WTC11 (cell line): ENCODE measurements at regions not wholly inside any gene's neighbourhood (a gene's known extent, or its start where the extent isn't known, plus 50 kb on each side); places are given as distances from the start of the nearest gene placed in this dataset.

Experiments
- ATAC-seq: fragments of 200-7000 bp; cut with Tn5 transposase; 2 replicates; pipeline ENCODE4 v1.10.0; 2021; ENCODE audit warnings: mild to moderate bottlenecking, moderate library complexity
- CTCF ChIA-PET: fragments of 300-600 bp; sonication (Branson Sonifier 250); formaldehyde crosslinking; loops from one replicate; lab custom pipeline; 2021; ENCODE audit warnings: antibody characterized with exemption; lab: Charles Lee
- POLR2A ChIA-PET: fragments of 350-600 bp; sonication (Branson Sonifier 250); formaldehyde crosslinking; loops from one replicate; lab custom pipeline; 2021; ENCODE audit warnings: antibody characterized with exemption; lab: Charles Lee
- DNase-seq: peaks from one replicate; pipeline ENCODE4 v3.0.0; 2021; ENCODE audit warnings: low spot score
- H3K27ac Mint-ChIP-seq: 2 replicates; pipeline ENCODE4 v1.8.0; 2021; ENCODE audit warnings: mixed read lengths
- H3K27me3 Mint-ChIP-seq: 2 replicates; pipeline ENCODE4 v1.8.0; 2021; ENCODE audit warnings: low read depth, mild to moderate bottlenecking, moderate library complexity, mixed read lengths
- H3K36me3 Mint-ChIP-seq: 2 replicates; pipeline ENCODE4 v1.8.0; 2021; ENCODE audit warnings: mixed read lengths
- H3K4me1 Mint-ChIP-seq: 2 replicates; pipeline ENCODE4 v1.8.0; 2022; ENCODE audit warnings: mixed read lengths
- H3K4me3 Mint-ChIP-seq: 2 replicates; pipeline ENCODE4 v1.8.0; 2021; ENCODE audit warnings: mild to moderate bottlenecking, moderate library complexity, mixed read lengths
- H3K9me3 Mint-ChIP-seq: 2 replicates; pipeline ENCODE4 v1.8.0; 2021; ENCODE audit warnings: mixed read lengths
- ATF1 ChIP-seq: sonication (generic); formaldehyde crosslinking; IDR thresholded peaks from 2 replicates; pipeline ENCODE4 v1.8.1; 2023; ENCODE audit warnings: mild to moderate bottlenecking, moderate library complexity, missing genetic modification reagents
- CREM ChIP-seq: sonication (generic); formaldehyde crosslinking; IDR thresholded peaks from 2 replicates; pipeline ENCODE4 v1.8.1; 2022; ENCODE audit warnings: mild to moderate bottlenecking, missing genetic modification reagents, moderate library complexity
- GABPB1 ChIP-seq: sonication (generic); formaldehyde crosslinking; IDR thresholded peaks from 2 replicates; pipeline ENCODE4 v1.8.1; 2023; ENCODE audit warnings: mild to moderate bottlenecking, missing genetic modification reagents
- GRHL2 ChIP-seq: fragments of 250-450 bp; sonication (Bioruptor Pico); IDR thresholded peaks from 2 replicates; pipeline ENCODE4 v1.8.0; 2022; ENCODE audit warnings: mild to moderate bottlenecking, moderate library complexity; ENCODE audit not compliant: insufficient replicate concordance, severe bottlenecking
- GTF2I ChIP-seq: fragments of 250-450 bp; sonication (Bioruptor Pico); conservative IDR thresholded peaks from 2 replicates; pipeline ENCODE4 v1.4.0; 2021; ENCODE audit warnings: mild to moderate bottlenecking
- IRF2 ChIP-seq: sonication (generic); formaldehyde crosslinking; IDR thresholded peaks from 2 replicates; pipeline ENCODE4 v1.8.0; 2022; ENCODE audit warnings: low read depth, missing genetic modification reagents, borderline replicate concordance
- KAT7 ChIP-seq: sonication (generic); formaldehyde crosslinking; IDR thresholded peaks from 2 replicates; pipeline ENCODE4 v1.8.1; 2023; ENCODE audit warnings: missing genetic modification reagents, mild to moderate bottlenecking, borderline replicate concordance
- SOX15 ChIP-seq: fragments of 250-450 bp; sonication (Bioruptor Pico); IDR thresholded peaks from 2 replicates; pipeline ENCODE4 v1.9.0; 2021; ENCODE audit warnings: mild to moderate bottlenecking
- TP53 ChIP-seq: sonication (generic); formaldehyde crosslinking; IDR thresholded peaks from 2 replicates; pipeline ENCODE4 v1.8.1; 2023; ENCODE audit warnings: mild to moderate bottlenecking, missing genetic modification reagents
- ZBTB21 ChIP-seq: sonication (generic); formaldehyde crosslinking; IDR thresholded peaks from 2 replicates; pipeline ENCODE4 v1.8.1; 2023; ENCODE audit warnings: mild to moderate bottlenecking, missing genetic modification reagents, borderline replicate concordance
- ZNF317 ChIP-seq: sonication (generic); formaldehyde crosslinking; IDR thresholded peaks from 2 replicates; pipeline ENCODE4 v1.8.1; 2023; ENCODE audit warnings: low read depth, mild to moderate bottlenecking, moderate library complexity, missing genetic modification reagents, borderline replicate concordance
- ZNF416 ChIP-seq: fragments of 250-450 bp; sonication (Bioruptor Pico); IDR thresholded peaks from 2 replicates; pipeline ENCODE4 v1.9.0; 2021; ENCODE audit warnings: mild to moderate bottlenecking, inconsistent platforms
- ZNF423 ChIP-seq: fragments of 250-450 bp; sonication (Bioruptor Pico); IDR thresholded peaks from 2 replicates; pipeline ENCODE4 v2.1.2; 2022; ENCODE audit warnings: mild to moderate bottlenecking, moderate library complexity
- TF ChIP-seq, protein P1 (sequence below): fragments of 250-450 bp; sonication (Bioruptor Pico); IDR thresholded peaks from 2 replicates; pipeline ENCODE4 v1.8.0; 2021; ENCODE audit warnings: mild to moderate bottlenecking
- TF ChIP-seq, protein P2 (sequence below): sonication (generic); formaldehyde crosslinking; IDR thresholded peaks from 2 replicates; pipeline ENCODE4 v1.8.1; 2023; ENCODE audit warnings: mild to moderate bottlenecking, missing genetic modification reagents, moderate library complexity
- TF ChIP-seq, protein P3 (sequence below): sonication (generic); formaldehyde crosslinking; IDR thresholded peaks from 2 replicates; pipeline ENCODE4 v1.8.0; 2022; ENCODE audit warnings: mild to moderate bottlenecking, missing genetic modification reagents
- TF ChIP-seq, protein P4 (sequence below): sonication (generic); formaldehyde crosslinking; IDR thresholded peaks from 2 replicates; pipeline ENCODE4 v1.8.1; 2022; ENCODE audit warnings: low read depth, mild to moderate bottlenecking, moderate library complexity, missing genetic modification reagents, borderline replicate concordance
- TF ChIP-seq, protein P5 (sequence below): sonication (generic); formaldehyde crosslinking; IDR thresholded peaks from 2 replicates; pipeline ENCODE4 v1.8.0; 2022; ENCODE audit warnings: mild to moderate bottlenecking, missing genetic modification reagents
- TF ChIP-seq, protein P6 (sequence below): sonication (generic); formaldehyde crosslinking; IDR thresholded peaks from 2 replicates; pipeline ENCODE4 v1.8.0; 2022; ENCODE audit warnings: mild to moderate bottlenecking, missing genetic modification reagents
- TF ChIP-seq, protein P7 (sequence below): fragments of 200-600 bp; IDR thresholded peaks from 2 replicates; pipeline ENCODE4 v1.8.0; 2022; ENCODE audit warnings: antibody characterized with exemption

DNA sequence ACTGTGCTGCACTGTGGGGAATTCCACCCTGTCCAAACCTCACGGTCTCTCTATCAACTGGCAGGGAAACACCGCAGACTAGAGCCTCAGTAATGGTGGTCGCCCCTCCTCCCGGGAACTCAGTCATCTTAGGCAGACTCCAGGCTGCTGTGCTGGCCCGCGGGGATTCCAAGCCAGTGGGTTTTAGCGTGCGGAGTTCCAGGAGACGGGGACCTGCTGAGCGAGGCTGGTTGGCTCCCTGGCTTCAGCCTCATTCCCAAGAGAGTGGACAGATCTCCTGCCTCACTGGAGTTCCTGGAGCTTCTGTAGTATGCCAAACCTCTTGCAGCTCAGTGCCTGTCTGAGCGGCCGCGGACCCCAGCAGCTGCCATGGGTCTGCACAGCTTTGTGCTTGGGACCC is 455.6 kb downstream of the CCDC91 start (continued):
- TF ChIP-seq, protein P1, sequence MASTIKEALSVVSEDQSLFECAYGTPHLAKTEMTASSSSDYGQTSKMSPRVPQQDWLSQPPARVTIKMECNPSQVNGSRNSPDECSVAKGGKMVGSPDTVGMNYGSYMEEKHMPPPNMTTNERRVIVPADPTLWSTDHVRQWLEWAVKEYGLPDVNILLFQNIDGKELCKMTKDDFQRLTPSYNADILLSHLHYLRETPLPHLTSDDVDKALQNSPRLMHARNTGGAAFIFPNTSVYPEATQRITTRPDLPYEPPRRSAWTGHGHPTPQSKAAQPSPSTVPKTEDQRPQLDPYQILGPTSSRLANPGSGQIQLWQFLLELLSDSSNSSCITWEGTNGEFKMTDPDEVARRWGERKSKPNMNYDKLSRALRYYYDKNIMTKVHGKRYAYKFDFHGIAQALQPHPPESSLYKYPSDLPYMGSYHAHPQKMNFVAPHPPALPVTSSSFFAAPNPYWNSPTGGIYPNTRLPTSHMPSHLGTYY (CRISPR knock-in tag): no peak
- TF ChIP-seq SOX15 (CRISPR knock-in tag) (no peak), GRHL2 (CRISPR knock-in tag) (no peak)
- TF ChIP-seq, all 79 proteins: peak for 0

DNA sequence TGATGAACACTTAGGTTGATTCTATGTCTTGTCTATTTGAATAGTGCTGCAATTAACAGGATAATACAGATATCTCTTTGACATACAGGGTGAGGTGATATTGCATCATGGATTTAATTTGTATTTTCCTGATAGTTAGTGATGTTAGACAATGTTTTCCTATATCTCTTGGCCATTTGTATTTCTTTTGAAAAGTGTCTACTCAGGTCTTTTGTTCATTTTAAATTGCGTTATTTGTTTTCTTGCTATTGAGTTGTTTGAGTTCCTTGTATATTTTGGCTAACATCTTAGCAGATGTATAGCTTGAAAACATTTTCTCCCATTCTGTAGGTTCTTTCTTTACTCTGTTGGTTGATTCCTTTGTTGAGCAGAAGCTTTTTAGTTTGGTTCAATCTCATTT is 460.6 kb downstream of the CCDC91 start:
- H3K27ac Mint-ChIP-seq: no peak overlapping the region
- no peak overlapping the region for H3K4me3 Mint-ChIP-seq
- no peak for ATAC-seq
- H3K27me3 Mint-ChIP-seq: no peaks in the 10 kb centered on the region
- peaks cover 10% of the 10 kb centered on the region for H3K4me1 Mint-ChIP-seq
- peaks cover 15% of the 10 kb centered on the region for H3K9me3 Mint-ChIP-seq
- ChIA-PET CTCF (no interaction called here), POLR2A (no interaction called here)
- TF ChIP-seq, protein P1 (CRISPR knock-in tag): no peak
- TF ChIP-seq CREM (CRISPR knock-in tag) (no peak), ATF1 (CRISPR knock-in tag) (no peak), ZNF416 (CRISPR knock-in tag) (no peak), GTF2I (no peak), KAT7 (CRISPR knock-in tag) (no peak), TP53 (CRISPR knock-in tag) (no peak), GABPB1 (CRISPR knock-in tag) (no peak), ZNF423 (no peak), ZBTB21 (CRISPR knock-in tag) (no peak), IRF2 (CRISPR knock-in tag) (no peak), ZNF317 (CRISPR knock-in tag) (no peak)
- TF ChIP-seq, protein P2, sequence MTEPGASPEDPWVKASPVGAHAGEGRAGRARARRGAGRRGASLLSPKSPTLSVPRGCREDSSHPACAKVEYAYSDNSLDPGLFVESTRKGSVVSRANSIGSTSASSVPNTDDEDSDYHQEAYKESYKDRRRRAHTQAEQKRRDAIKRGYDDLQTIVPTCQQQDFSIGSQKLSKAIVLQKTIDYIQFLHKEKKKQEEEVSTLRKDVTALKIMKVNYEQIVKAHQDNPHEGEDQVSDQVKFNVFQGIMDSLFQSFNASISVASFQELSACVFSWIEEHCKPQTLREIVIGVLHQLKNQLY: no peak
- TF ChIP-seq, protein P3, sequence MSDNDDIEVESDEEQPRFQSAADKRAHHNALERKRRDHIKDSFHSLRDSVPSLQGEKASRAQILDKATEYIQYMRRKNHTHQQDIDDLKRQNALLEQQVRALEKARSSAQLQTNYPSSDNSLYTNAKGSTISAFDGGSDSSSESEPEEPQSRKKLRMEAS (CRISPR knock-in tag): no peak
- TF ChIP-seq, protein P4, sequence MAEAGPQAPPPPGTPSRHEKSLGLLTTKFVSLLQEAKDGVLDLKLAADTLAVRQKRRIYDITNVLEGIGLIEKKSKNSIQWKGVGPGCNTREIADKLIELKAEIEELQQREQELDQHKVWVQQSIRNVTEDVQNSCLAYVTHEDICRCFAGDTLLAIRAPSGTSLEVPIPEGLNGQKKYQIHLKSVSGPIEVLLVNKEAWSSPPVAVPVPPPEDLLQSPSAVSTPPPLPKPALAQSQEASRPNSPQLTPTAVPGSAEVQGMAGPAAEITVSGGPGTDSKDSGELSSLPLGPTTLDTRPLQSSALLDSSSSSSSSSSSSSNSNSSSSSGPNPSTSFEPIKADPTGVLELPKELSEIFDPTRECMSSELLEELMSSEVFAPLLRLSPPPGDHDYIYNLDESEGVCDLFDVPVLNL: no peak
- TF ChIP-seq, protein P5, sequence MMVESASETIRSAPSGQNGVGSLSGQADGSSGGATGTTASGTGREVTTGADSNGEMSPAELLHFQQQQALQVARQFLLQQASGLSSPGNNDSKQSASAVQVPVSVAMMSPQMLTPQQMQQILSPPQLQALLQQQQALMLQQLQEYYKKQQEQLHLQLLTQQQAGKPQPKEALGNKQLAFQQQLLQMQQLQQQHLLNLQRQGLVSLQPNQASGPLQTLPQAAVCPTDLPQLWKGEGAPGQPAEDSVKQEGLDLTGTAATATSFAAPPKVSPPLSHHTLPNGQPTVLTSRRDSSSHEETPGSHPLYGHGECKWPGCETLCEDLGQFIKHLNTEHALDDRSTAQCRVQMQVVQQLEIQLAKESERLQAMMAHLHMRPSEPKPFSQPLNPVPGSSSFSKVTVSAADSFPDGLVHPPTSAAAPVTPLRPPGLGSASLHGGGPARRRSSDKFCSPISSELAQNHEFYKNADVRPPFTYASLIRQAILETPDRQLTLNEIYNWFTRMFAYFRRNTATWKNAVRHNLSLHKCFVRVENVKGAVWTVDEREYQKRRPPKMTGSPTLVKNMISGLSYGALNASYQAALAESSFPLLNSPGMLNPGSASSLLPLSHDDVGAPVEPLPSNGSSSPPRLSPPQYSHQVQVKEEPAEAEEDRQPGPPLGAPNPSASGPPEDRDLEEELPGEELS: no peak
- TF ChIP-seq, protein P6, sequence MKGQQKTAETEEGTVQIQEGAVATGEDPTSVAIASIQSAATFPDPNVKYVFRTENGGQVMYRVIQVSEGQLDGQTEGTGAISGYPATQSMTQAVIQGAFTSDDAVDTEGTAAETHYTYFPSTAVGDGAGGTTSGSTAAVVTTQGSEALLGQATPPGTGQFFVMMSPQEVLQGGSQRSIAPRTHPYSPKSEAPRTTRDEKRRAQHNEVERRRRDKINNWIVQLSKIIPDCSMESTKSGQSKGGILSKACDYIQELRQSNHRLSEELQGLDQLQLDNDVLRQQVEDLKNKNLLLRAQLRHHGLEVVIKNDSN (CRISPR knock-in tag): no peak
- TF ChIP-seq, protein P7, sequence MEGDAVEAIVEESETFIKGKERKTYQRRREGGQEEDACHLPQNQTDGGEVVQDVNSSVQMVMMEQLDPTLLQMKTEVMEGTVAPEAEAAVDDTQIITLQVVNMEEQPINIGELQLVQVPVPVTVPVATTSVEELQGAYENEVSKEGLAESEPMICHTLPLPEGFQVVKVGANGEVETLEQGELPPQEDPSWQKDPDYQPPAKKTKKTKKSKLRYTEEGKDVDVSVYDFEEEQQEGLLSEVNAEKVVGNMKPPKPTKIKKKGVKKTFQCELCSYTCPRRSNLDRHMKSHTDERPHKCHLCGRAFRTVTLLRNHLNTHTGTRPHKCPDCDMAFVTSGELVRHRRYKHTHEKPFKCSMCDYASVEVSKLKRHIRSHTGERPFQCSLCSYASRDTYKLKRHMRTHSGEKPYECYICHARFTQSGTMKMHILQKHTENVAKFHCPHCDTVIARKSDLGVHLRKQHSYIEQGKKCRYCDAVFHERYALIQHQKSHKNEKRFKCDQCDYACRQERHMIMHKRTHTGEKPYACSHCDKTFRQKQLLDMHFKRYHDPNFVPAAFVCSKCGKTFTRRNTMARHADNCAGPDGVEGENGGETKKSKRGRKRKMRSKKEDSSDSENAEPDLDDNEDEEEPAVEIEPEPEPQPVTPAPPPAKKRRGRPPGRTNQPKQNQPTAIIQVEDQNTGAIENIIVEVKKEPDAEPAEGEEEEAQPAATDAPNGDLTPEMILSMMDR: no peak
- no peak for DNase-seq
- peaks cover 3% of the 10 kb centered on the region; the same call in 1 of the 2 replicates for H3K36me3 Mint-ChIP-seq
